Transverse colon (tissue), 4 donors: ENCODE measurements at regions not wholly inside any gene's neighbourhood (a gene's known extent, or its start where the extent isn't known, plus 50 kb on each side); places are given as distances from the start of the nearest gene placed in this dataset.
"Not testable (repeated sequence)": the region's sequence is repeated elsewhere in the genome, so short reads cannot be mapped to it uniquely, and the experiment has no call there.

Experiments
- DNase-seq: peaks from one replicate; pipeline ENCODE4 v3.0.0-alpha.2; 2019
- H3K27ac ChIP-seq, 4 donors: fragments of 200-600 bp; sonication (generic); 2 replicates each; pipeline ENCODE4 v1.5.1; 2016 to 2018; ENCODE audit warnings: inconsistent platforms in 4 of 4
- H3K27me3 ChIP-seq: fragments of 200-600 bp; sonication (generic); 2 replicates; pipeline ENCODE4 v1.5.1; 2017; ENCODE audit warnings: inconsistent platforms
- H3K36me3 ChIP-seq, 4 donors: fragments of 200-600 bp; sonication (generic); 2 replicates each; pipeline ENCODE4 v1.5.1; 2017 to 2019; ENCODE audit warnings: inconsistent platforms in 4 of 4
- H3K4me1 ChIP-seq, 4 donors: fragments of 200-600 bp; sonication (generic); 2 replicates each; pipeline ENCODE4 v1.5.1; 2017 to 2020; ENCODE audit warnings: inconsistent platforms in 4 of 4
- H3K4me3 ChIP-seq, 4 donors: fragments of 200-600 bp; sonication (generic); 1 replicate in 1 of 4; 2 replicates in 3 of 4; pipeline versions ENCODE4 v1.5.1 to v1.6.1; 2017 to 2019; ENCODE audit warnings: inconsistent platforms in 4 of 4
- H3K9me3 ChIP-seq, 2 donors: fragments of 200-600 bp; sonication (generic); 2 replicates each; pipeline ENCODE4 v1.5.1; 2017 to 2019; ENCODE audit warnings: inconsistent platforms in 2 of 2
- CTCF ChIP-seq, 5 experiments: fragments of 200-600 bp in 3 of 5; fragments of 450-650 bp in 2 of 5; sonication (generic) in 3 of 5; IDR thresholded peaks; 1 replicate in 2 of 5; 2 replicates in 3 of 5; pipeline ENCODE4 v1.5.1; 2016 to 2017; ENCODE audit warnings: antibody characterized with exemption in 5 of 5, inconsistent platforms in 3 of 5, mild to moderate bottlenecking in 2 of 5, moderate library complexity in 1 of 5
- EP300 ChIP-seq: sonication (generic); formaldehyde crosslinking; IDR thresholded peaks from one replicate; pipeline ENCODE4 v1.6.1; 2017; ENCODE audit warnings: antibody characterized with exemption, low read depth
- POLR2A ChIP-seq: fragments of 450-650 bp; IDR thresholded peaks from one replicate; pipeline ENCODE4 v1.6.1; 2016; ENCODE audit warnings: antibody characterized with exemption, mild to moderate bottlenecking, moderate library complexity
- POLR2AphosphoS5 ChIP-seq, 3 donors: sonication (generic); formaldehyde crosslinking; IDR thresholded peaks; one replicate each; pipeline ENCODE4 v1.6.1; 2016; ENCODE audit warnings: antibody characterized with exemption in 3 of 3
- WGBS, 2 donors: methylation state at CpG; one replicate each; pipeline ENCODE4 v1.1.5; 2018; ENCODE audit warnings: low coverage in 1 of 2; 5-methylcytosine and 5-hydroxymethylcytosine counted together
- in situ Hi-C, 4 donors: fragments of 200-750 bp; cut with MboI; loops; one replicate each; pipeline versions ENCODE4 v1.15.0 to v1.15.1; 2017; ENCODE audit warnings: low sequenced_read_pairs in 3 of 4, low pct_ligation_motif_present in 1 of 4, low pct_unique_long_range_greater_than_20kb in 1 of 4
- intact Hi-C: fragments of 100-400 bp; cut with DNase I; formaldehyde crosslinking; loops from one replicate; pipeline ENCODE4 v1.15.1; 2023; ENCODE audit warnings: low total_unique reads

GRCh38 chr13:72617951-72618350 is 109.5 kb downstream of the MZT1 start:
- intact Hi-C loops: no loop called here
- WGBS, 2 donors: 73 to 86% methylated on average over 1 of the region's 1 CpG
- Histone ChIP-seq H3K36me3 (no peaks in the 10 kb centered on the region), H3K4me3 (no peak overlapping the region), H3K27me3 (no peaks in the 10 kb centered on the region), H3K27ac (no peak overlapping the region), H3K9me3 (no peaks in the 10 kb centered on the region), H3K4me1 (no peaks in the 10 kb centered on the region)
- in situ Hi-C loops: no loop called here
- no peak for DNase-seq
- no peak for TF ChIP-seq EP300
- TF ChIP-seq POLR2AphosphoS5 (IDR thresholded peaks at IDR 0.05): no peak

- H3K9me3 ChIP-seq: no peaks in the 10 kb centered on the region
- WGBS, 2 donors: 60 to 62% methylated on average over 2 of the region's 2 CpGs
- no peaks in the 10 kb centered on the region for H3K27me3 ChIP-seq
- H3K27ac ChIP-seq: no peak overlapping the region
- no peaks in the 10 kb centered on the region for H3K36me3 ChIP-seq
- TF ChIP-seq CTCF (IDR thresholded peaks at IDR 0.05): no peak
- no peak for TF ChIP-seq POLR2A
- no peak for TF ChIP-seq EP300
- no peak for TF ChIP-seq POLR2AphosphoS5 (IDR thresholded peaks at IDR 0.05)
- no peak overlapping the region for H3K4me3 ChIP-seq
- intact Hi-C loops (no loop called here), in situ Hi-C loops (no loop called here)
- no peak for DNase-seq
- H3K4me1 ChIP-seq: no peaks in the 10 kb centered on the region
Measured at GRCh38 chr13:72617186-72617585, 110.2 kb downstream of the MZT1 start.

GRCh38 chr13:72610251-72610891 is 117.1 kb downstream of the MZT1 start:
- H3K4me1 ChIP-seq, H3K4me3 ChIP-seq, H3K27ac ChIP-seq, H3K27me3 ChIP-seq, in situ Hi-C loops, DNase-seq, H3K9me3 ChIP-seq, H3K36me3 ChIP-seq: not testable (repeated sequence)
- intact Hi-C loops: loop anchor here (5.0 kb wide), 1 partner anchor 863 kb away; no protein-coding TSS in a partner anchor
- WGBS, 2 donors: 87 to 93% methylated on average over 7 to 29 of the region's 29 CpGs

GRCh38 chr13:72599178-72599743 is 128.2 kb downstream of the MZT1 start:
- intact Hi-C loops: no loop called here
- Histone ChIP-seq H3K9me3 (no peaks in the 10 kb centered on the region), H3K27me3 (no peaks in the 10 kb centered on the region), H3K4me3 (no peak overlapping the region), H3K27ac (no peak overlapping the region), H3K4me1 (no peaks in the 10 kb centered on the region), H3K36me3 (no peaks in the 10 kb centered on the region)
- WGBS, 2 donors: 46 to 85% methylated on average over 3 of the region's 3 CpGs
- in situ Hi-C loops: no loop called here
- DNase-seq: no peak
- TF ChIP-seq POLR2AphosphoS5 (IDR thresholded peaks at IDR 0.05) (no peak), EP300 (no peak), POLR2A (no peak), CTCF (IDR thresholded peaks at IDR 0.05) (no peak)

- Histone ChIP-seq H3K27me3 (no peaks in the 10 kb centered on the region), H3K4me1 (no peaks in the 10 kb centered on the region), H3K36me3 (no peaks in the 10 kb centered on the region), H3K4me3 (no peak overlapping the region), H3K27ac (no peak overlapping the region), H3K9me3 (no peaks in the 10 kb centered on the region)
- no peak for DNase-seq
- intact Hi-C loops: no loop called here
- WGBS, 2 donors: 90 to 94% methylated on average over 1 of the region's 1 CpG
- in situ Hi-C loops: no loop called here
- TF ChIP-seq POLR2A: no peak
- no peak for TF ChIP-seq POLR2AphosphoS5 (IDR thresholded peaks at IDR 0.05)
- no peak for TF ChIP-seq EP300
- TF ChIP-seq CTCF (IDR thresholded peaks at IDR 0.05): no peak
Measured at GRCh38 chr13:72590091-72590740, 137.2 kb downstream of the MZT1 start.
